Stomach (tissue), 8 donors: ENCODE measurements at regions not wholly inside any gene's neighbourhood (a gene's known extent, or its start where the extent isn't known, plus 50 kb on each side); places are given as distances from the start of the nearest gene placed in this dataset.

ENCODE experiments used
- DNase-seq, 2 donors: peaks; one replicate each; pipeline versions ENCODE4 v3.0.0 to v3.0.0-alpha.2; 2013 to 2019
- H3K27ac ChIP-seq, 5 donors: fragments of 200-600 bp in 4 of 5; sonication (generic) in 4 of 5; one replicate each; pipeline ENCODE4 v1.5.1; 2013 to 2019; ENCODE audit warnings: mild to moderate bottlenecking in 1 of 5, moderate library complexity in 1 of 5
- H3K27me3 ChIP-seq, 3 donors: fragments of 200-600 bp; sonication (generic); one replicate each; pipeline ENCODE4 v1.5.1; 2017 to 2019; ENCODE audit warnings: mixed run types in 1 of 3
- H3K36me3 ChIP-seq, 4 donors: fragments of 200-600 bp; sonication (generic); 1 replicate in 3 of 4; 2 replicates in 1 of 4; pipeline ENCODE4 v1.5.1; 2016 to 2019
- H3K4me1 ChIP-seq, 4 donors: fragments of 200-600 bp; sonication (generic); one replicate each; pipeline ENCODE4 v1.5.1; 2016 to 2019
- H3K4me3 ChIP-seq, 4 donors: fragments of 200-600 bp; sonication (generic) in 3 of 4; one replicate each; pipeline ENCODE4 v1.5.1; 2016 to 2019; ENCODE audit warnings: mild to moderate bottlenecking in 1 of 4
- H3K9me3 ChIP-seq, 4 donors: fragments of 200-600 bp; sonication (generic); one replicate each; pipeline ENCODE4 v1.5.1; 2016 to 2019
- EP300 ChIP-seq: sonication (generic); formaldehyde crosslinking; IDR thresholded peaks from one replicate; pipeline ENCODE4 v1.6.1; 2017; ENCODE audit warnings: antibody characterized with exemption
- POLR2A ChIP-seq, 4 donors: fragments of 450-650 bp; IDR thresholded peaks; one replicate each; pipeline ENCODE4 v1.6.1; 2016; ENCODE audit warnings: antibody characterized with exemption in 4 of 4, control low read depth in 2 of 4, mild to moderate bottlenecking in 1 of 4, moderate library complexity in 1 of 4
- POLR2AphosphoS5 ChIP-seq, 3 donors: sonication (generic); formaldehyde crosslinking; IDR thresholded peaks; one replicate each; pipeline ENCODE4 v1.6.1; 2016; ENCODE audit warnings: antibody characterized with exemption in 3 of 3
- WGBS, 5 donors: extraction: QIAGEN DNeasy Blood & Tissue Kit in 3 of 5; methylation state at CpG; one replicate each; pipeline versions ENCODE4 v1.1.5 to v1.1.7; 2013 to 2018; 5-methylcytosine and 5-hydroxymethylcytosine counted together
- intact Hi-C: fragments of 100-400 bp; cut with DNase I; formaldehyde crosslinking; loops from one replicate; pipeline ENCODE4 v1.15.1; 2023; ENCODE audit warnings: low total_unique reads
- TF ChIP-seq, protein P1 (sequence below), 7 experiments: fragments of 450-650 bp in 4 of 7; fragments of 200-600 bp in 3 of 7; sonication (generic) in 3 of 7; IDR thresholded peaks; one replicate each; pipeline ENCODE4 v1.5.1; 2016 to 2019; ENCODE audit warnings: antibody characterized with exemption in 7 of 7, control low read depth in 2 of 7, mild to moderate bottlenecking in 1 of 7
- donor health status: healthy with polysubstance abuse.
- donor health status: Bipolar disorder and iron deficiency.
- donor health status: healthy.

DNA sequence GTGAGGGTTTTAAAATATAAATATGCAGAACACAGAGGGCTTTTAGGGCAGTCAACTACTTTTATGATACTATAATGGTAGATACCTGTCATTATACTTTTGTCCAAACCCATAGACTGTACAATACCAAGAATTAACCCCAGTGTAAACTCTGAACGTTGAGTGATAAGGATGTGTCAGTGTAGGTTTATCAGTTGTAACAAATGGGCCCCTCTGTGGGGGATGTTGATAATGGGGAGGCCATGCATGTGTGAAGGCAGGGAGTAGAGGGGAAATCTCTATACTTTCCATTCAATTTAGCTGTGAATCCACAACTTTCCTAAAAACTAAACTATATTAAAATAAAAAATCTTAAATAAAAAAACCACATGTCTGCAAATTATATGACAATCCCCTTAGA, 193.5 kb upstream of the CAMK1G start:
- Histone ChIP-seq H3K27me3 (no peaks in the 10 kb centered on the region), H3K27ac (no peak overlapping the region), H3K9me3 (no peaks in the 10 kb centered on the region), H3K4me1 (no peaks in the 10 kb centered on the region), H3K4me3 (no peak overlapping the region), H3K36me3 (no peaks in the 10 kb centered on the region)
- no peak for DNase-seq
- TF ChIP-seq POLR2A (IDR thresholded peaks at IDR 0.05) (no peak), EP300 (no peak), POLR2AphosphoS5 (IDR thresholded peaks at IDR 0.05) (no peak)
- TF ChIP-seq, protein P1, sequence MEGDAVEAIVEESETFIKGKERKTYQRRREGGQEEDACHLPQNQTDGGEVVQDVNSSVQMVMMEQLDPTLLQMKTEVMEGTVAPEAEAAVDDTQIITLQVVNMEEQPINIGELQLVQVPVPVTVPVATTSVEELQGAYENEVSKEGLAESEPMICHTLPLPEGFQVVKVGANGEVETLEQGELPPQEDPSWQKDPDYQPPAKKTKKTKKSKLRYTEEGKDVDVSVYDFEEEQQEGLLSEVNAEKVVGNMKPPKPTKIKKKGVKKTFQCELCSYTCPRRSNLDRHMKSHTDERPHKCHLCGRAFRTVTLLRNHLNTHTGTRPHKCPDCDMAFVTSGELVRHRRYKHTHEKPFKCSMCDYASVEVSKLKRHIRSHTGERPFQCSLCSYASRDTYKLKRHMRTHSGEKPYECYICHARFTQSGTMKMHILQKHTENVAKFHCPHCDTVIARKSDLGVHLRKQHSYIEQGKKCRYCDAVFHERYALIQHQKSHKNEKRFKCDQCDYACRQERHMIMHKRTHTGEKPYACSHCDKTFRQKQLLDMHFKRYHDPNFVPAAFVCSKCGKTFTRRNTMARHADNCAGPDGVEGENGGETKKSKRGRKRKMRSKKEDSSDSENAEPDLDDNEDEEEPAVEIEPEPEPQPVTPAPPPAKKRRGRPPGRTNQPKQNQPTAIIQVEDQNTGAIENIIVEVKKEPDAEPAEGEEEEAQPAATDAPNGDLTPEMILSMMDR (IDR thresholded peaks at IDR 0.05), result no peak
- WGBS, 5 donors, result 17 to 30% (median 29%) methylated on average over 1 of the region's 1 CpG
- intact Hi-C loops, result no loop called here

DNA sequence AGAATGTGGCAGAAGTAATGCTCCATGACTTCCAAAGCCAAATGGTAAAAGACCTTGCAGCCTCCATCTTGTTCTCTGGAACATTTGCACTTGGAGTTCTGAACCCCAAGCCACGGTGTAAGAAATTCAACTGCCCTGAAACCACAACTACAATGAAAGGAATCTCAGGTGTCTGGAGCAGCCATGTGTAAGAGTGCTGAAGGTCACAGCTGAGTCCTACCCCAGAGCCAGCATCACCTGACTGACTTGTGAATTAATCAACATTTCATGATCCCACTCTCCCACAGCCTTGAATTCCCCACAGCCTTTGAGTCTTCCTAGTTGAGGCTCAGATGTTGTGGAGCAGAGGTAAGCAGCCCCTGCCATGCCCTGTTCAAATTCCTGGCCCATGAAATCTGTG, 192.8 kb upstream of the CAMK1G start:
- H3K27me3 ChIP-seq, result no peaks in the 10 kb centered on the region
- H3K4me1 ChIP-seq, result no peaks in the 10 kb centered on the region
- H3K9me3 ChIP-seq, result no peaks in the 10 kb centered on the region
- no peak for TF ChIP-seq POLR2AphosphoS5 (IDR thresholded peaks at IDR 0.05)
- TF ChIP-seq, protein P1 (IDR thresholded peaks at IDR 0.05), result no peak
- TF ChIP-seq POLR2A (IDR thresholded peaks at IDR 0.05), result no peak
- TF ChIP-seq EP300, result no peak
- no peak overlapping the region for H3K4me3 ChIP-seq
- intact Hi-C loops, result no loop called here
- H3K27ac ChIP-seq, result no peak overlapping the region
- 77 to 94% (median 82%) methylated on average over 1 of the region's 1 CpG for WGBS, 5 donors
- DNase-seq, result no peak
- H3K36me3 ChIP-seq, result no peaks in the 10 kb centered on the region

DNA sequence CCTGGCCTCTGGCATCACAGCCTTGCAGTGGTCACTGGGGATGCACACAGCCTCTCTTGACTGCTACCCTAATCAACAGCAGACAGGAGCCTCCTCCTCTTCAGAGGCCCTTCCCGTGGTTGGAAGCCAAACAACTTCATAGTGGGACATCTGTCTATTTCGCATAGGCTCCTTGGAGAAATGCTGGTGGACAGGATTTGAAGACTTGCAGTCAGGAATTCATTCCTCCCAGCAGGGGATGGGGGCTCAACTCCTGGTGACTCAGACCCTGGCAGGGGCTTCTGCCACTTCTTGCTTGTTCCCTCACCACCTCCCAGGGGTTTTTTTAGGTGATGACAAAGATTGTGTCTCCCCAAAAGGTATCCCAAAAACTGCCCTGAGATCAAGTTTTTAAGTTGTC, 191.7 kb upstream of the CAMK1G start:
- no peak overlapping the region for H3K4me3 ChIP-seq
- no peak for DNase-seq
- no peaks in the 10 kb centered on the region for H3K4me1 ChIP-seq
- no peaks in the 10 kb centered on the region for H3K27me3 ChIP-seq
- H3K36me3 ChIP-seq, result no peaks in the 10 kb centered on the region
- H3K9me3 ChIP-seq, result no peaks in the 10 kb centered on the region
- WGBS, 5 donors, result 67 to 75% (median 70%) methylated on average over 2 of the region's 2 CpGs
- no peak for TF ChIP-seq POLR2AphosphoS5 (IDR thresholded peaks at IDR 0.05)
- TF ChIP-seq, protein P1 (IDR thresholded peaks at IDR 0.05), result no peak
- TF ChIP-seq POLR2A (IDR thresholded peaks at IDR 0.05), result no peak
- no peak for TF ChIP-seq EP300
- no peak overlapping the region for H3K27ac ChIP-seq
- intact Hi-C loops, result no loop called here

DNA sequence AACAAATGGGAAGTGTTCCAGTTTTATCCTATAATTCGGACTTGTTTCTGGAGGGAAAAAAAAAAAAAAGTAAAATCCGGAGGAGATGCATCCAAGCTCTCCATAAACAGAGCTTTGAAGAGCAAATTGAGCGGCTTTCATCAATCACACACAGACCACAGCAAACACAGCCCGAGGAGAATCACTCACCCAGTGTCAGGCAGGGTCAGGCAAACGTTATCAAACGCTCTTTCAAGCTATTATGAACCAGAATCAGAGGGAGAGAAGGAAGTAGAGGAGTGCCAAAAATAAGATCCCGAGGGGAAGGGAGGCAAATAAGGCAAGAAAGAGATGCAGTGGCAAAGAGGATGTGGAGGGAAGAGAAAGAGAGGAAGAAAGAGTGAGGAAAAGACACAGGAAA, 188.3 kb upstream of the CAMK1G start:
- WGBS, 5 donors, result 9 to 25% (median 14%) methylated on average over 7 of the region's 7 CpGs
- H3K27me3 ChIP-seq, result peaks cover 0 to 8% (median 6%) of the 10 kb centered on the region in 3 donors
- H3K9me3 ChIP-seq, result no peaks in the 10 kb centered on the region
- no peak for DNase-seq
- H3K4me1 ChIP-seq, result no peaks in the 10 kb centered on the region
- H3K36me3 ChIP-seq, result no peaks in the 10 kb centered on the region
- intact Hi-C loops, result no loop called here
- H3K4me3 ChIP-seq, result no peak overlapping the region
- TF ChIP-seq EP300 (no peak), POLR2A (IDR thresholded peaks at IDR 0.05) (no peak), POLR2AphosphoS5 (IDR thresholded peaks at IDR 0.05) (no peak)
- TF ChIP-seq, protein P1 (IDR thresholded peaks at IDR 0.05), result no peak
- no peak overlapping the region for H3K27ac ChIP-seq
